ENCODE measurements at regions not wholly inside any gene's neighbourhood (a gene's known extent, or its start where the extent isn't known, plus 50 kb on each side); places are given as distances from the start of the nearest gene placed in this dataset.

DNA sequence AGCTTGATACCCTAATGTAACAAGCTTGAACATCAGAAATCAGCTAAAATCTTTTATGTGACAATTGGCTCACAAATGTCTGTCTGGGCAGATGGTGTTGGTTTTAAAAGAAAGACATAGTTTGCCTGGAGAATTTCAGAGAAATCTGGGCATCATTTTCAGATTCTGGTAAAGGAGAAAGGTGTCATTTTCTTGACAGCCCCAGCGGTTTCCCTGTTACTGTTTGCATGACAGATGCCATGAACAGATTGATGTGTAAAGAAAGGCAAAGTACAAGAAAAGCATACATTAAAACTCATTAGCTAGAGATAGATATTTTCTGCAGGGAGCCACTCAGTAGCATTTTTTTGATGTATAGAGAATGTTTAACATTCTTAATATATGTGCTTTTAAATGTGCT, 987.9 kb downstream of the OLFM4 start:
- no peak for TF ChIP-seq POLR2A (IDR thresholded peaks at IDR 0.05)
- TF ChIP-seq, protein P1, sequence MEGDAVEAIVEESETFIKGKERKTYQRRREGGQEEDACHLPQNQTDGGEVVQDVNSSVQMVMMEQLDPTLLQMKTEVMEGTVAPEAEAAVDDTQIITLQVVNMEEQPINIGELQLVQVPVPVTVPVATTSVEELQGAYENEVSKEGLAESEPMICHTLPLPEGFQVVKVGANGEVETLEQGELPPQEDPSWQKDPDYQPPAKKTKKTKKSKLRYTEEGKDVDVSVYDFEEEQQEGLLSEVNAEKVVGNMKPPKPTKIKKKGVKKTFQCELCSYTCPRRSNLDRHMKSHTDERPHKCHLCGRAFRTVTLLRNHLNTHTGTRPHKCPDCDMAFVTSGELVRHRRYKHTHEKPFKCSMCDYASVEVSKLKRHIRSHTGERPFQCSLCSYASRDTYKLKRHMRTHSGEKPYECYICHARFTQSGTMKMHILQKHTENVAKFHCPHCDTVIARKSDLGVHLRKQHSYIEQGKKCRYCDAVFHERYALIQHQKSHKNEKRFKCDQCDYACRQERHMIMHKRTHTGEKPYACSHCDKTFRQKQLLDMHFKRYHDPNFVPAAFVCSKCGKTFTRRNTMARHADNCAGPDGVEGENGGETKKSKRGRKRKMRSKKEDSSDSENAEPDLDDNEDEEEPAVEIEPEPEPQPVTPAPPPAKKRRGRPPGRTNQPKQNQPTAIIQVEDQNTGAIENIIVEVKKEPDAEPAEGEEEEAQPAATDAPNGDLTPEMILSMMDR (IDR thresholded peaks at IDR 0.05), result no peak

All from Peyer's patch (tissue), 4 donors.